ENCODE measurements at regions not wholly inside any gene's neighbourhood (a gene's known extent, or its start where the extent isn't known, plus 50 kb on each side); places are given as distances from the start of the nearest gene placed in this dataset.

GRCh38 chr2:82256288-82256687, 1951.7 kb upstream of the LRRTM1 start:
- H3K36me3 Mint-ChIP-seq, result no peaks in the 10 kb centered on the region
- H3K27me3 Mint-ChIP-seq, result no peaks in the 10 kb centered on the region
- no peaks in the 10 kb centered on the region for H3K4me1 Mint-ChIP-seq
- no peak for ATAC-seq (replicated peaks)
- no peak for DNase-seq
- no peak overlapping the region for H3K27ac Mint-ChIP-seq
- no peak overlapping the region for H3K4me3 Mint-ChIP-seq
- H3K9me3 Mint-ChIP-seq, result peaks cover 19 to 21% of the 10 kb centered on the region in 2 donors

GRCh38 chr2:82254728-82255127, 1950.2 kb upstream of the LRRTM1 start:
- Mint-ChIP-seq H3K4me3 (no peak overlapping the region), H3K4me1 (no peaks in the 10 kb centered on the region), H3K27me3 (no peaks in the 10 kb centered on the region), H3K9me3 (peaks cover 19 to 21% of the 10 kb centered on the region in 2 donors), H3K27ac (no peak overlapping the region), H3K36me3 (no peaks in the 10 kb centered on the region)
- ATAC-seq (replicated peaks) (no peak), DNase-seq (no peak)

- H3K27ac Mint-ChIP-seq, result no peak overlapping the region
- H3K27me3 Mint-ChIP-seq, result no peaks in the 10 kb centered on the region
- H3K4me1 Mint-ChIP-seq, result no peaks in the 10 kb centered on the region
- H3K36me3 Mint-ChIP-seq, result no peaks in the 10 kb centered on the region
- peaks cover 4 to 7% of the 10 kb centered on the region in 2 donors for H3K9me3 Mint-ChIP-seq
- H3K4me3 Mint-ChIP-seq, result no peak overlapping the region
- ATAC-seq (replicated peaks) (no peak), DNase-seq (no peak)
These were observed 1941.7 kb upstream of the LRRTM1 start for GRCh38 chr2:82246220-82246775.

- Mint-ChIP-seq H3K9me3 (peaks cover 7 to 9% of the 10 kb centered on the region in 2 donors), H3K27ac (no peak overlapping the region), H3K4me3 (no peak overlapping the region), H3K4me1 (no peaks in the 10 kb centered on the region), H3K36me3 (no peaks in the 10 kb centered on the region), H3K27me3 (no peaks in the 10 kb centered on the region)
- DNase-seq (no peak), ATAC-seq (replicated peaks) (no peak)
These were observed 1934.6 kb upstream of the LRRTM1 start for GRCh38 chr2:82239176-82239575.

GRCh38 chr2:82237994-82238662, 1933.6 kb upstream of the LRRTM1 start:
- ATAC-seq (replicated peaks), result no peak
- H3K4me1 Mint-ChIP-seq, result no peaks in the 10 kb centered on the region
- DNase-seq, result no peak
- no peak overlapping the region for H3K27ac Mint-ChIP-seq
- H3K4me3 Mint-ChIP-seq, result no peak overlapping the region
- H3K36me3 Mint-ChIP-seq, result no peaks in the 10 kb centered on the region
- no peaks in the 10 kb centered on the region for H3K27me3 Mint-ChIP-seq
- H3K9me3 Mint-ChIP-seq, result peaks cover 7 to 9% of the 10 kb centered on the region in 2 donors

- ATAC-seq (replicated peaks) (no peak), DNase-seq (no peak)
- Mint-ChIP-seq H3K9me3 (peaks cover 0 to 4% of the 10 kb centered on the region in 2 donors), H3K4me3 (no peak overlapping the region), H3K27ac (no peak overlapping the region), H3K36me3 (no peaks in the 10 kb centered on the region), H3K27me3 (no peaks in the 10 kb centered on the region), H3K4me1 (no peaks in the 10 kb centered on the region)
These were observed 1929.8 kb upstream of the LRRTM1 start for GRCh38 chr2:82234283-82234874.

GRCh38 chr2:82233806-82234205, 1929.3 kb upstream of the LRRTM1 start:
- peaks cover 0 to 4% of the 10 kb centered on the region in 2 donors for H3K9me3 Mint-ChIP-seq

GRCh38 chr2:82230406-82230805, 1925.9 kb upstream of the LRRTM1 start:
- ATAC-seq (replicated peaks) (no peak), DNase-seq (no peak)
- H3K27ac Mint-ChIP-seq, result no peak overlapping the region
- peaks cover 0 to 4% of the 10 kb centered on the region in 2 donors for H3K9me3 Mint-ChIP-seq
- H3K4me1 Mint-ChIP-seq, result no peaks in the 10 kb centered on the region
- H3K4me3 Mint-ChIP-seq, result no peak overlapping the region
- no peaks in the 10 kb centered on the region for H3K36me3 Mint-ChIP-seq
- no peaks in the 10 kb centered on the region for H3K27me3 Mint-ChIP-seq

More at GRCh38 chr2:82233806-82234205, 1929.3 kb upstream of the LRRTM1 start:
- H3K4me1 Mint-ChIP-seq, result no peaks in the 10 kb centered on the region
- no peak overlapping the region for H3K4me3 Mint-ChIP-seq
- no peak overlapping the region for H3K27ac Mint-ChIP-seq
- no peaks in the 10 kb centered on the region for H3K27me3 Mint-ChIP-seq
- DNase-seq (no peak), ATAC-seq (replicated peaks) (no peak)
- H3K36me3 Mint-ChIP-seq, result no peaks in the 10 kb centered on the region

- no peak overlapping the region for H3K4me3 Mint-ChIP-seq
- no peaks in the 10 kb centered on the region for H3K4me1 Mint-ChIP-seq
- H3K27me3 Mint-ChIP-seq, result no peaks in the 10 kb centered on the region
- no peak for DNase-seq
- ATAC-seq (replicated peaks), result no peak
- H3K27ac Mint-ChIP-seq, result no peak overlapping the region
- no peaks in the 10 kb centered on the region for H3K36me3 Mint-ChIP-seq
- peaks cover 5 to 6% of the 10 kb centered on the region in 2 donors for H3K9me3 Mint-ChIP-seq
These were observed 1921.9 kb upstream of the LRRTM1 start for GRCh38 chr2:82226441-82226840.

- Mint-ChIP-seq H3K36me3 (no peaks in the 10 kb centered on the region), H3K27ac (no peak overlapping the region), H3K9me3 (peaks cover 3 to 5% of the 10 kb centered on the region in 2 donors), H3K4me3 (no peak overlapping the region), H3K27me3 (no peaks in the 10 kb centered on the region), H3K4me1 (no peaks in the 10 kb centered on the region)
- ATAC-seq (replicated peaks) (no peak), DNase-seq (no peak)
These were observed 1919.9 kb upstream of the LRRTM1 start for GRCh38 chr2:82224301-82224940.

GRCh38 chr2:82215212-82215611, 1910.7 kb upstream of the LRRTM1 start:
- H3K4me3 Mint-ChIP-seq, result no peak overlapping the region
- no peak overlapping the region for H3K27ac Mint-ChIP-seq
- H3K36me3 Mint-ChIP-seq, result peaks cover 0 to under 1% of the 10 kb centered on the region in 2 donors
- no peaks in the 10 kb centered on the region for H3K4me1 Mint-ChIP-seq
- DNase-seq, result no peak
- no peaks in the 10 kb centered on the region for H3K27me3 Mint-ChIP-seq
- H3K9me3 Mint-ChIP-seq, result peaks cover 8 to 14% of the 10 kb centered on the region in 2 donors
- ATAC-seq (replicated peaks), result no peak

GRCh38 chr2:82199493-82199852, 1894.9 kb upstream of the LRRTM1 start:
- no peak overlapping the region for H3K27ac Mint-ChIP-seq
- H3K36me3 Mint-ChIP-seq, result no peaks in the 10 kb centered on the region
- H3K4me3 Mint-ChIP-seq, result no peak overlapping the region

GRCh38 chr2:82198809-82199492, 1894.4 kb upstream of the LRRTM1 start:
- H3K27me3 Mint-ChIP-seq, result no peaks in the 10 kb centered on the region
- no peak for ATAC-seq (replicated peaks)
- H3K36me3 Mint-ChIP-seq, result no peaks in the 10 kb centered on the region
- H3K4me1 Mint-ChIP-seq, result no peaks in the 10 kb centered on the region
- no peak for DNase-seq
- no peak overlapping the region for H3K4me3 Mint-ChIP-seq
- no peak overlapping the region for H3K27ac Mint-ChIP-seq
- peaks cover 6 to 15% of the 10 kb centered on the region in 2 donors for H3K9me3 Mint-ChIP-seq

More at GRCh38 chr2:82199493-82199852, 1894.9 kb upstream of the LRRTM1 start:
- no peak for DNase-seq
- Mint-ChIP-seq H3K4me1 (no peaks in the 10 kb centered on the region), H3K27me3 (no peaks in the 10 kb centered on the region), H3K9me3 (peaks cover 7 to 15% of the 10 kb centered on the region in 2 donors)
- no peak for ATAC-seq (replicated peaks)

- ATAC-seq (replicated peaks), result no peak
- Mint-ChIP-seq H3K27ac (no peak overlapping the region), H3K4me3 (no peak overlapping the region), H3K36me3 (no peaks in the 10 kb centered on the region), H3K27me3 (no peaks in the 10 kb centered on the region), H3K9me3 (peaks cover 0 to 2% of the 10 kb centered on the region in 2 donors), H3K4me1 (no peaks in the 10 kb centered on the region)
- no peak for DNase-seq
These were observed 1877.7 kb upstream of the LRRTM1 start for GRCh38 chr2:82182270-82182669.
